WTC11 (cell line): ENCODE measurements at regions not wholly inside any gene's neighbourhood (a gene's known extent, or its start where the extent isn't known, plus 50 kb on each side); places are given as distances from the start of the nearest gene placed in this dataset.
"Not testable (repeated sequence)": the region's sequence is repeated elsewhere in the genome, so short reads cannot be mapped to it uniquely, and the experiment has no call there.

Experiments
- ATAC-seq: fragments of 200-7000 bp; cut with Tn5 transposase; 2 replicates; pipeline ENCODE4 v1.10.0; 2021; ENCODE audit warnings: mild to moderate bottlenecking, moderate library complexity
- CTCF ChIA-PET: fragments of 300-600 bp; sonication (Branson Sonifier 250); formaldehyde crosslinking; loops from one replicate; lab custom pipeline; 2021; ENCODE audit warnings: antibody characterized with exemption; lab: Charles Lee
- POLR2A ChIA-PET: fragments of 350-600 bp; sonication (Branson Sonifier 250); formaldehyde crosslinking; loops from one replicate; lab custom pipeline; 2021; ENCODE audit warnings: antibody characterized with exemption; lab: Charles Lee
- DNase-seq: peaks from one replicate; pipeline ENCODE4 v3.0.0; 2021; ENCODE audit warnings: low spot score
- H3K27ac Mint-ChIP-seq: 2 replicates; pipeline ENCODE4 v1.8.0; 2021; ENCODE audit warnings: mixed read lengths
- H3K27me3 Mint-ChIP-seq: 2 replicates; pipeline ENCODE4 v1.8.0; 2021; ENCODE audit warnings: low read depth, mild to moderate bottlenecking, moderate library complexity, mixed read lengths
- H3K36me3 Mint-ChIP-seq: 2 replicates; pipeline ENCODE4 v1.8.0; 2021; ENCODE audit warnings: mixed read lengths
- H3K4me1 Mint-ChIP-seq: 2 replicates; pipeline ENCODE4 v1.8.0; 2022; ENCODE audit warnings: mixed read lengths
- H3K4me3 Mint-ChIP-seq: 2 replicates; pipeline ENCODE4 v1.8.0; 2021; ENCODE audit warnings: mild to moderate bottlenecking, moderate library complexity, mixed read lengths
- H3K9me3 Mint-ChIP-seq: 2 replicates; pipeline ENCODE4 v1.8.0; 2021; ENCODE audit warnings: mixed read lengths
- ATF1 ChIP-seq: sonication (generic); formaldehyde crosslinking; IDR thresholded peaks from 2 replicates; pipeline ENCODE4 v1.8.1; 2023; ENCODE audit warnings: mild to moderate bottlenecking, moderate library complexity, missing genetic modification reagents
- CDX4 ChIP-seq: fragments of 250-450 bp; sonication (Bioruptor Pico); IDR thresholded peaks from 2 replicates; pipeline ENCODE4 v1.9.0; 2021; ENCODE audit warnings: moderate library complexity, mild to moderate bottlenecking, inconsistent platforms, borderline replicate concordance
- CREM ChIP-seq: sonication (generic); formaldehyde crosslinking; IDR thresholded peaks from 2 replicates; pipeline ENCODE4 v1.8.1; 2022; ENCODE audit warnings: mild to moderate bottlenecking, missing genetic modification reagents, moderate library complexity
- E2F1 ChIP-seq: sonication (generic); formaldehyde crosslinking; IDR thresholded peaks from 2 replicates; pipeline ENCODE4 v1.8.0; 2022; ENCODE audit warnings: mild to moderate bottlenecking, missing genetic modification reagents
- GABPB1 ChIP-seq: sonication (generic); formaldehyde crosslinking; IDR thresholded peaks from 2 replicates; pipeline ENCODE4 v1.8.1; 2023; ENCODE audit warnings: mild to moderate bottlenecking, missing genetic modification reagents
- HMGA2 ChIP-seq: fragments of 250-450 bp; sonication (Bioruptor Pico); IDR thresholded peaks from 2 replicates; pipeline ENCODE4 v1.4.0; 2021; ENCODE audit warnings: mild to moderate bottlenecking, moderate library complexity
- IRF2 ChIP-seq: sonication (generic); formaldehyde crosslinking; IDR thresholded peaks from 2 replicates; pipeline ENCODE4 v1.8.0; 2022; ENCODE audit warnings: low read depth, missing genetic modification reagents, borderline replicate concordance
- JUN ChIP-seq: sonication (generic); formaldehyde crosslinking; IDR thresholded peaks from 2 replicates; pipeline ENCODE4 v1.8.0; 2023; ENCODE audit warnings: mild to moderate bottlenecking, missing genetic modification reagents
- MXD4 ChIP-seq: fragments of 250-450 bp; sonication (Bioruptor Pico); IDR thresholded peaks from 2 replicates; pipeline ENCODE4 v1.8.0; 2021; ENCODE audit warnings: mild to moderate bottlenecking, moderate library complexity, borderline replicate concordance
- MYBL2 ChIP-seq: sonication (generic); formaldehyde crosslinking; IDR thresholded peaks from 2 replicates; pipeline ENCODE4 v1.8.1; 2023; ENCODE audit warnings: mild to moderate bottlenecking, moderate library complexity, missing genetic modification reagents
- PREB ChIP-seq: sonication (generic); formaldehyde crosslinking; IDR thresholded peaks from 2 replicates; pipeline ENCODE4 v1.8.1; 2022; ENCODE audit warnings: mild to moderate bottlenecking, missing genetic modification reagents, moderate library complexity, borderline replicate concordance
- RELA ChIP-seq: sonication (generic); formaldehyde crosslinking; IDR thresholded peaks from 2 replicates; pipeline ENCODE4 v1.8.1; 2022; ENCODE audit warnings: missing genetic modification reagents, mild to moderate bottlenecking, borderline replicate concordance
- SMAD3 ChIP-seq: sonication (generic); formaldehyde crosslinking; IDR thresholded peaks from 2 replicates; pipeline ENCODE4 v1.8.0; 2022; ENCODE audit warnings: missing genetic modification reagents, mild to moderate bottlenecking, borderline replicate concordance
- TCF7 ChIP-seq: sonication (generic); formaldehyde crosslinking; IDR thresholded peaks from 2 replicates; pipeline ENCODE4 v1.8.0; 2022; ENCODE audit warnings: mild to moderate bottlenecking, low read depth, missing genetic modification reagents, moderate library complexity
- TP53 ChIP-seq: sonication (generic); formaldehyde crosslinking; IDR thresholded peaks from 2 replicates; pipeline ENCODE4 v1.8.1; 2023; ENCODE audit warnings: mild to moderate bottlenecking, missing genetic modification reagents
- ZNF219 ChIP-seq: sonication (generic); formaldehyde crosslinking; IDR thresholded peaks from 2 replicates; pipeline ENCODE4 v1.8.0; 2023; ENCODE audit warnings: missing genetic modification reagents, mild to moderate bottlenecking, borderline replicate concordance
- ZNF232 ChIP-seq: sonication (generic); formaldehyde crosslinking; IDR thresholded peaks from 2 replicates; pipeline ENCODE4 v1.8.0; 2022; ENCODE audit warnings: mild to moderate bottlenecking, missing genetic modification reagents
- ZNF423 ChIP-seq: fragments of 250-450 bp; sonication (Bioruptor Pico); IDR thresholded peaks from 2 replicates; pipeline ENCODE4 v2.1.2; 2022; ENCODE audit warnings: mild to moderate bottlenecking, moderate library complexity
- ZSCAN18 ChIP-seq: fragments of 250-450 bp; sonication (Bioruptor Pico); IDR thresholded peaks from 2 replicates; pipeline ENCODE4 v2.1.2; 2022; ENCODE audit warnings: mild to moderate bottlenecking, moderate library complexity
- TF ChIP-seq, protein P1 (sequence below): sonication (generic); formaldehyde crosslinking; IDR thresholded peaks from 2 replicates; pipeline ENCODE4 v1.8.1; 2022; ENCODE audit warnings: mild to moderate bottlenecking, moderate library complexity, missing genetic modification reagents
- TF ChIP-seq, protein P2 (sequence below): fragments of 250-450 bp; sonication (Bioruptor Pico); IDR thresholded peaks from 2 replicates; pipeline ENCODE4 v1.9.0; 2021; ENCODE audit warnings: mild to moderate bottlenecking
- TF ChIP-seq, protein P3 (sequence below): fragments of 250-450 bp; sonication (Bioruptor Pico); IDR thresholded peaks from 2 replicates; pipeline ENCODE4 v1.8.0; 2021; ENCODE audit warnings: mild to moderate bottlenecking
- TF ChIP-seq, protein P4 (sequence below): sonication (generic); formaldehyde crosslinking; conservative IDR thresholded peaks from 2 replicates; pipeline ENCODE4 v1.8.1; 2022; ENCODE audit warnings: mild to moderate bottlenecking, missing genetic modification reagents

GRCh38 chr3:64438066-64438465, 212.8 kb upstream of the PRICKLE2 start:
- no peak overlapping the region for H3K27ac Mint-ChIP-seq
- H3K4me3 Mint-ChIP-seq: no peak overlapping the region
- ChIA-PET CTCF (interaction anchor here (0.6 kb wide), 1 partner anchor 408 kb away, joined by 3 read pairs; no protein-coding TSS in a partner anchor), POLR2A (no interaction called here)
- H3K27me3 Mint-ChIP-seq: no peaks in the 10 kb centered on the region; the same call in 1 of the 2 replicates
- no peak for TF ChIP-seq SMAD3
- TF ChIP-seq, protein P1, sequence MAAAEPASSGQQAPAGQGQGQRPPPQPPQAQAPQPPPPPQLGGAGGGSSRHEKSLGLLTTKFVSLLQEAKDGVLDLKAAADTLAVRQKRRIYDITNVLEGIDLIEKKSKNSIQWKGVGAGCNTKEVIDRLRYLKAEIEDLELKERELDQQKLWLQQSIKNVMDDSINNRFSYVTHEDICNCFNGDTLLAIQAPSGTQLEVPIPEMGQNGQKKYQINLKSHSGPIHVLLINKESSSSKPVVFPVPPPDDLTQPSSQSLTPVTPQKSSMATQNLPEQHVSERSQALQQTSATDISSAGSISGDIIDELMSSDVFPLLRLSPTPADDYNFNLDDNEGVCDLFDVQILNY (CRISPR knock-in tag): no peak
- no peak for TF ChIP-seq ATF1 (CRISPR knock-in tag)
- no peak for TF ChIP-seq PREB (CRISPR knock-in tag)
- no peak for TF ChIP-seq CREM (CRISPR knock-in tag)
- TF ChIP-seq, protein P2, sequence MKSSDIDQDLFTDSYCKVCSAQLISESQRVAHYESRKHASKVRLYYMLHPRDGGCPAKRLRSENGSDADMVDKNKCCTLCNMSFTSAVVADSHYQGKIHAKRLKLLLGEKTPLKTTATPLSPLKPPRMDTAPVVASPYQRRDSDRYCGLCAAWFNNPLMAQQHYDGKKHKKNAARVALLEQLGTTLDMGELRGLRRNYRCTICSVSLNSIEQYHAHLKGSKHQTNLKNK (CRISPR knock-in tag): no peak
- TF ChIP-seq RELA (CRISPR knock-in tag): no peak
- no peak for TF ChIP-seq ZNF232 (CRISPR knock-in tag)
- peaks cover 33% of the 10 kb centered on the region for H3K9me3 Mint-ChIP-seq
- ATAC-seq (no peak), DNase-seq (no peak)
- peaks cover 39% of the 10 kb centered on the region for H3K4me1 Mint-ChIP-seq
- peaks cover 33% of the 10 kb centered on the region for H3K36me3 Mint-ChIP-seq

DNA sequence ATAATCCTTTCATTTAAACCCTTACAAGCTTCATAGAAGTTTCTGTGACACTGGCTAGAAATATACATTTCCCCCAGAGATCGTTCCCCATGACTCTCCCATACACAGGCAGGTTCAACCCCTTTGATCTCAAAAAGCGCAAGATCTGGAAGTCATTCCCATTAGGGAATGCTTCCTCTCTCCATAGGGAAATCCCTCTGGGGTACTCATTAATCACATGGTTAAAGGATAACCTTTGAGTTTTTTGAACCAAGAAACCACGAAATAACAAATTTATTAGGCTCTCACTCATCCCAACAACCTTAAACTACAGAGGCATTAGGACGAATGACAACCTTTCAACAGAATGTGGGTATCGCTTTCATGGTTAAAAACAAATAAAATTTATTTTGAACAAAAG, 211.9 kb upstream of the PRICKLE2 start:
- CTCF ChIA-PET: no interaction called here
- H3K4me1 Mint-ChIP-seq: peaks cover 37% of the 10 kb centered on the region
- peaks cover 37% of the 10 kb centered on the region for H3K36me3 Mint-ChIP-seq
- no peak for TF ChIP-seq MXD4 (CRISPR knock-in tag)
- no peak for TF ChIP-seq TCF7
- no peak for TF ChIP-seq JUN (CRISPR knock-in tag)
- TF ChIP-seq TP53: no peak
- no peak for TF ChIP-seq IRF2 (CRISPR knock-in tag)
- TF ChIP-seq GABPB1 (CRISPR knock-in tag): no peak
- no peak for TF ChIP-seq CDX4
- TF ChIP-seq, protein P3, sequence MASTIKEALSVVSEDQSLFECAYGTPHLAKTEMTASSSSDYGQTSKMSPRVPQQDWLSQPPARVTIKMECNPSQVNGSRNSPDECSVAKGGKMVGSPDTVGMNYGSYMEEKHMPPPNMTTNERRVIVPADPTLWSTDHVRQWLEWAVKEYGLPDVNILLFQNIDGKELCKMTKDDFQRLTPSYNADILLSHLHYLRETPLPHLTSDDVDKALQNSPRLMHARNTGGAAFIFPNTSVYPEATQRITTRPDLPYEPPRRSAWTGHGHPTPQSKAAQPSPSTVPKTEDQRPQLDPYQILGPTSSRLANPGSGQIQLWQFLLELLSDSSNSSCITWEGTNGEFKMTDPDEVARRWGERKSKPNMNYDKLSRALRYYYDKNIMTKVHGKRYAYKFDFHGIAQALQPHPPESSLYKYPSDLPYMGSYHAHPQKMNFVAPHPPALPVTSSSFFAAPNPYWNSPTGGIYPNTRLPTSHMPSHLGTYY (CRISPR knock-in tag): no peak
- no peak for TF ChIP-seq MYBL2 (CRISPR knock-in tag)
- no peak for TF ChIP-seq E2F1 (CRISPR knock-in tag)
- no peak for TF ChIP-seq ATF1 (CRISPR knock-in tag)
- no peak for TF ChIP-seq ZNF423
- TF ChIP-seq ZSCAN18: no peak
- TF ChIP-seq, protein P4, sequence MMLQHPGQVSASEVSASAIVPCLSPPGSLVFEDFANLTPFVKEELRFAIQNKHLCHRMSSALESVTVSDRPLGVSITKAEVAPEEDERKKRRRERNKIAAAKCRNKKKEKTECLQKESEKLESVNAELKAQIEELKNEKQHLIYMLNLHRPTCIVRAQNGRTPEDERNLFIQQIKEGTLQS (CRISPR knock-in tag): no peak
- no peak for TF ChIP-seq HMGA2
- no peak for TF ChIP-seq ZNF219 (CRISPR knock-in tag)
- TF ChIP-seq, all 79 proteins: peak for 0
- ATAC-seq (no peak), DNase-seq (no peak)
- POLR2A ChIA-PET: no interaction called here
- H3K9me3 Mint-ChIP-seq: peaks cover 36% of the 10 kb centered on the region
- no peaks in the 10 kb centered on the region; the same call in 1 of the 2 replicates for H3K27me3 Mint-ChIP-seq
- no peak overlapping the region for H3K27ac Mint-ChIP-seq
- no peak overlapping the region for H3K4me3 Mint-ChIP-seq

DNA sequence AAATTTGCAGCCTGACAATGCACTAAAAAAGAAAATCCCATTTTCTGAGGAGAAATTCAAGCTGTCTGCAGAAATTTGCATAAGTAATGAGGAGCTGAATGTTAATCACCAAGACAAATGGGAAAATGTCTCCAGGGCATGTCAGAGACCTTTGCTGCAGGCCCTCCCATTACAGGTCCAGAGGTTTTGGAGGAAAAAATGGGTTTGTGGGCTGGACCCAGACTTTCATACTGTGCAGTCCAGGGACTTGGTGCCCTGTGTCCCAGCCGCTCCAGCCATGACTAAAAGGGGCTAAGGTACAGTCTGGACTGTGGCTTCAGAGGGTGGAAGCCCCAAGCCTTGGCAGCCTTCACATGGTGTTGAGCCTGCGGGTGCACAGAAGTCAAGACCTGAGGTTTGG, 209.8 kb upstream of the PRICKLE2 start:
- ATAC-seq: not testable (repeated sequence)

More for the DNA sequence above, 209.8 kb upstream of the PRICKLE2 start:
- peaks cover 44% of the 10 kb centered on the region for H3K36me3 Mint-ChIP-seq
- POLR2A ChIA-PET, DNase-seq, H3K27me3 Mint-ChIP-seq, H3K4me3 Mint-ChIP-seq, CTCF ChIA-PET, H3K27ac Mint-ChIP-seq: not testable (repeated sequence)
- peaks cover 26% of the 10 kb centered on the region for H3K4me1 Mint-ChIP-seq
- H3K9me3 Mint-ChIP-seq: peaks cover 50% of the 10 kb centered on the region
